ENCODE measurements at regions not wholly inside any gene's neighbourhood (a gene's known extent, or its start where the extent isn't known, plus 50 kb on each side); places are given as distances from the start of the nearest gene placed in this dataset.

GRCh38 chr11:70656252-70656651 lies 257.9 kb downstream of the CTTN start:
- Histone ChIP-seq H3K36me3 (no peaks in the 10 kb centered on the region), H3K4me1 (peaks cover 6% of the 10 kb centered on the region), H3K4me3 (ENCODE audit: low read depth, low read length) (no peak overlapping the region), H3K27me3 (no peaks in the 10 kb centered on the region), H3K9me3 (no peaks in the 10 kb centered on the region)
- no peak for DNase-seq
- no peak for TF ChIP-seq CTCF (IDR thresholded peaks at IDR 0.05; ENCODE audit: low read depth, low read length)

- no peak for DNase-seq
These were observed 261.9 kb downstream of the CTTN start for GRCh38 chr11:70660059-70660888.

GRCh38 chr11:70660889-70661197 lies 262.5 kb downstream of the CTTN start:
- H3K4me3 ChIP-seq (ENCODE audit: low read depth, low read length): peak overlapping the region; percentile 80
- H3K9me3 ChIP-seq: no peaks in the 10 kb centered on the region
- DNase-seq: no peak

More at GRCh38 chr11:70660059-70660888, 261.9 kb downstream of the CTTN start:
- H3K36me3 ChIP-seq: no peaks in the 10 kb centered on the region
- peaks cover 10% of the 10 kb centered on the region for H3K4me1 ChIP-seq
- TF ChIP-seq CTCF (IDR thresholded peaks at IDR 0.05; ENCODE audit: low read depth, low read length): no peak
- H3K9me3 ChIP-seq: no peaks in the 10 kb centered on the region
- H3K4me3 ChIP-seq (ENCODE audit: low read depth, low read length): peak overlapping the region; percentile 80
- no peaks in the 10 kb centered on the region for H3K27me3 ChIP-seq

GRCh38 chr11:70661761-70662501 lies 263.6 kb downstream of the CTTN start:
- H3K27me3 ChIP-seq: no peaks in the 10 kb centered on the region
- H3K4me3 ChIP-seq (ENCODE audit: low read depth, low read length): peak overlapping the region; percentile 80
- peaks cover 7% of the 10 kb centered on the region; the same call in 1 of the 2 replicates for H3K4me1 ChIP-seq

More at GRCh38 chr11:70660889-70661197, 262.5 kb downstream of the CTTN start:
- Histone ChIP-seq H3K27me3 (no peaks in the 10 kb centered on the region), H3K4me1 (peaks cover 10% of the 10 kb centered on the region), H3K36me3 (no peaks in the 10 kb centered on the region)
- no peak for TF ChIP-seq CTCF (IDR thresholded peaks at IDR 0.05; ENCODE audit: low read depth, low read length)

GRCh38 chr11:70662691-70663098 lies 264.4 kb downstream of the CTTN start:
- TF ChIP-seq CTCF (IDR thresholded peaks at IDR 0.05; ENCODE audit: low read depth, low read length): no peak
- Histone ChIP-seq H3K4me1 (peaks cover 7% of the 10 kb centered on the region; the same call in 1 of the 2 replicates), H3K27me3 (no peaks in the 10 kb centered on the region), H3K4me3 (ENCODE audit: low read depth, low read length) (peak overlapping the region; percentile 80), H3K36me3 (no peaks in the 10 kb centered on the region), H3K9me3 (no peaks in the 10 kb centered on the region)
- DNase-seq: peak; percentile 32

More at GRCh38 chr11:70661761-70662501, 263.6 kb downstream of the CTTN start:
- TF ChIP-seq CTCF (IDR thresholded peaks at IDR 0.05; ENCODE audit: low read depth, low read length): no peak
- H3K36me3 ChIP-seq: no peaks in the 10 kb centered on the region
- peak; percentile 74 for DNase-seq
- H3K9me3 ChIP-seq: no peaks in the 10 kb centered on the region

All from BE2C (cell line).